Left ventricle myocardium inferior (tissue), 1 donor: ENCODE measurements at regions not wholly inside any gene's neighbourhood (a gene's known extent, or its start where the extent isn't known, plus 50 kb on each side); places are given as distances from the start of the nearest gene placed in this dataset.
A peak's percentile ranks its signal among the peaks of the same experiment; 100 is the strongest.

Source experiments
- DNase-seq: peaks from one replicate; pipeline ENCODE4 v3.0.0-alpha.2; 2020
- H3K27ac ChIP-seq: fragments of 200-600 bp; replicated peaks from 2 replicates; pipeline ENCODE4 v1.8.0; 2021
- H3K27me3 ChIP-seq: fragments of 200-600 bp; 2 replicates; pipeline ENCODE4 v1.8.0; 2021; ENCODE audit warnings: low read depth
- H3K36me3 ChIP-seq: fragments of 200-600 bp; 2 replicates; pipeline ENCODE4 v1.8.0; 2021
- H3K4me1 ChIP-seq: fragments of 200-600 bp; 2 replicates; pipeline ENCODE4 v1.8.0; 2021
- H3K4me3 ChIP-seq: fragments of 200-600 bp; 2 replicates; pipeline ENCODE4 v1.8.0; 2021; ENCODE audit warnings: mild to moderate bottlenecking, moderate library complexity
- H3K9me3 ChIP-seq: fragments of 200-600 bp; replicated peaks from 2 replicates; pipeline ENCODE4 v1.8.0; 2021
- CTCF ChIP-seq: fragments of 200-600 bp; IDR thresholded peaks from 2 replicates; pipeline ENCODE4 v1.8.0; 2021; ENCODE audit warnings: antibody characterized with exemption, mild to moderate bottlenecking, borderline replicate concordance
- intact Hi-C: fragments of 100-400 bp; cut with micrococcal nuclease; formaldehyde crosslinking; loops from one replicate; pipeline ENCODE4 v1.11.0; 2022
- donor health status: DM: no; HTN: yes; CAD: no; lungs with severe emphysema.

- Histone ChIP-seq H3K4me1 (peaks cover 34% of the 10 kb centered on the region), H3K9me3 (no peaks in the 10 kb centered on the region), H3K27me3 (no peaks in the 10 kb centered on the region), H3K4me3 (no peak overlapping the region), H3K36me3 (no peaks in the 10 kb centered on the region), H3K27ac (peak overlapping the region; percentile 60)
- no peak for TF ChIP-seq CTCF
- DNase-seq, result no peak
- intact Hi-C loops, result no loop called here
Observed at GRCh38 chr14:30225176-30225575, 297.5 kb upstream of the PRKD1 start.

GRCh38 chr14:30227436-30227835 is 299.8 kb upstream of the PRKD1 start:
- intact Hi-C loops, result no loop called here
- Histone ChIP-seq H3K4me1 (peaks cover 25% of the 10 kb centered on the region), H3K36me3 (no peaks in the 10 kb centered on the region), H3K4me3 (no peak overlapping the region), H3K27me3 (no peaks in the 10 kb centered on the region), H3K27ac (peak overlapping the region; percentile 60), H3K9me3 (no peaks in the 10 kb centered on the region)
- peak; percentile 37 for DNase-seq
- no peak for TF ChIP-seq CTCF

- H3K27me3 ChIP-seq, result no peaks in the 10 kb centered on the region
- H3K9me3 ChIP-seq, result no peaks in the 10 kb centered on the region
- peaks cover 22% of the 10 kb centered on the region for H3K4me1 ChIP-seq
- no peaks in the 10 kb centered on the region for H3K36me3 ChIP-seq
- peak; percentile 16 for DNase-seq
- H3K4me3 ChIP-seq, result no peak overlapping the region
- no peak for TF ChIP-seq CTCF
- peak overlapping the region; percentile 60 for H3K27ac ChIP-seq
- intact Hi-C loops, result no loop called here
Observed at GRCh38 chr14:30227876-30228275, 300.2 kb upstream of the PRKD1 start.

- Histone ChIP-seq H3K9me3 (no peaks in the 10 kb centered on the region), H3K27me3 (no peaks in the 10 kb centered on the region), H3K4me1 (peaks cover 7% of the 10 kb centered on the region), H3K27ac (no peak overlapping the region), H3K36me3 (no peaks in the 10 kb centered on the region), H3K4me3 (no peak overlapping the region)
- TF ChIP-seq CTCF, result no peak
- no peak for DNase-seq
- intact Hi-C loops, result no loop called here
Observed at GRCh38 chr14:30230719-30231118, 303.1 kb upstream of the PRKD1 start.

- no peak for TF ChIP-seq CTCF
- intact Hi-C loops, result no loop called here
- peaks cover 3% of the 10 kb centered on the region for H3K9me3 ChIP-seq
- H3K4me1 ChIP-seq, result no peaks in the 10 kb centered on the region
- DNase-seq, result no peak
- no peak overlapping the region for H3K4me3 ChIP-seq
- H3K27me3 ChIP-seq, result no peaks in the 10 kb centered on the region
- H3K27ac ChIP-seq, result no peak overlapping the region
- H3K36me3 ChIP-seq, result no peaks in the 10 kb centered on the region
Observed at GRCh38 chr14:30234966-30235365, 307.3 kb upstream of the PRKD1 start.

GRCh38 chr14:30235485-30235884 is 307.8 kb upstream of the PRKD1 start:
- peaks cover 3% of the 10 kb centered on the region for H3K9me3 ChIP-seq

More at GRCh38 chr14:30235485-30235884, 307.8 kb upstream of the PRKD1 start:
- no peak for DNase-seq
- Histone ChIP-seq H3K36me3 (no peaks in the 10 kb centered on the region), H3K4me1 (no peaks in the 10 kb centered on the region), H3K27me3 (no peaks in the 10 kb centered on the region), H3K4me3 (no peak overlapping the region), H3K27ac (no peak overlapping the region)
- intact Hi-C loops, result no loop called here
- no peak for TF ChIP-seq CTCF
